GM19395 (cell line): ENCODE measurements at regions not wholly inside any gene's neighbourhood (a gene's known extent, or its start where the extent isn't known, plus 50 kb on each side); places are given as distances from the start of the nearest gene placed in this dataset.
"Not testable (repeated sequence)": the region's sequence is repeated elsewhere in the genome, so short reads cannot be mapped to it uniquely, and the experiment has no call there.

Experiments
- ATAC-seq: cut with Tn5 transposase; IDR thresholded peaks from one replicate; pipeline ENCODE4 v1.9.1; 2021; ENCODE audit warnings: mild to moderate bottlenecking, moderate library complexity; ENCODE audit not compliant: unreplicated experiment

GRCh38 chr3:7982126-7982525 is 519.5 kb upstream of the LMCD1 start:
- no peak for ATAC-seq

- no peak for ATAC-seq
Observed at GRCh38 chr3:7999384-7999783, 502.2 kb upstream of the LMCD1 start.

GRCh38 chr3:8001307-8001706 is 500.3 kb upstream of the LMCD1 start:
- ATAC-seq: no peak

- no peak for ATAC-seq
Observed at GRCh38 chr3:8001712-8002111, 499.9 kb upstream of the LMCD1 start.

GRCh38 chr3:8011902-8012301 is 489.7 kb upstream of the LMCD1 start:
- no peak for ATAC-seq

- ATAC-seq: no peak
Observed at GRCh38 chr3:8020047-8020841, 481.4 kb upstream of the LMCD1 start.

GRCh38 chr3:8027954-8028353 is 473.7 kb upstream of the LMCD1 start:
- no peak for ATAC-seq

GRCh38 chr3:8050283-8050682 is 451.3 kb upstream of the LMCD1 start:
- ATAC-seq: no peak

- no peak for ATAC-seq
Observed at GRCh38 chr3:8052659-8053058, 449.0 kb upstream of the LMCD1 start.

GRCh38 chr3:8068135-8068534 is 433.5 kb upstream of the LMCD1 start:
- ATAC-seq: not testable (repeated sequence)

GRCh38 chr3:8069471-8069870 is 432.2 kb upstream of the LMCD1 start:
- no peak for ATAC-seq

- ATAC-seq: no peak
Observed at GRCh38 chr3:8070011-8070410, 431.6 kb upstream of the LMCD1 start.

- ATAC-seq: not testable (repeated sequence)
Observed at GRCh38 chr3:8074740-8075139, 426.9 kb upstream of the LMCD1 start.

- ATAC-seq: no peak
Observed at GRCh38 chr3:8077126-8077525, 424.5 kb upstream of the LMCD1 start.

- no peak for ATAC-seq
Observed at GRCh38 chr3:8080464-8080863, 421.2 kb upstream of the LMCD1 start.

- no peak for ATAC-seq
Observed at GRCh38 chr3:8085498-8085897, 416.1 kb upstream of the LMCD1 start.

GRCh38 chr3:8087951-8088350 is 413.7 kb upstream of the LMCD1 start:
- ATAC-seq: no peak

- ATAC-seq: no peak
Observed at GRCh38 chr3:8094415-8094814, 407.2 kb upstream of the LMCD1 start.

GRCh38 chr3:8095724-8096123 is 405.9 kb upstream of the LMCD1 start:
- no peak for ATAC-seq

- ATAC-seq: no peak
Observed at GRCh38 chr3:8097690-8098089, 403.9 kb upstream of the LMCD1 start.

- ATAC-seq: peak; percentile 57
Observed at GRCh38 chr3:8103954-8104353, 397.7 kb upstream of the LMCD1 start.

- ATAC-seq: no peak
Observed at GRCh38 chr3:8106921-8107320, 394.7 kb upstream of the LMCD1 start.
